ENCODE measurements at regions not wholly inside any gene's neighbourhood (a gene's known extent, or its start where the extent isn't known, plus 50 kb on each side); places are given as distances from the start of the nearest gene placed in this dataset.
"Not testable (repeated sequence)": the region's sequence is repeated elsewhere in the genome, so short reads cannot be mapped to it uniquely, and the experiment has no call there.

- DNase-seq, result no peak
These were observed 550.2 kb upstream of the MIR17HG start for GRCh38 chr13:90797335-90797734.

DNA sequence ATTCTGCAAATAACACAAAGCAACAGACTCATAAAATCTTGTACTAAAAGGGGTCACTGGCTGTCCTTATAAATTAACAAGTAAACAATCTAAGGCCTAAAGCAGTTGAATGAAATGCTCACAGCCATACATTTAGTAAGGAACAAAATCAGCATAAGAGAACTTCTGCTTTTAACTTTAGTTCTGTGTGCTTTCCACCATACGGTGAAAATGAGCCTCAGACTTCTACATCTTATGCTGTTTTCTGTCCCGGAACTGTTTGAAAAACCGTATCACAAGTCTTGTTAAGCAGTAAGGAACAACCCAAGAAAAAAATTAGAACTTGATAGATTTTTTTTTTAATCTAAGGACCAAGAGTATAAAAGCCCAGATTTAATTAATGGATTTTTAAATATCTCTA lies 549.1 kb upstream of the MIR17HG start:
- no peak for DNase-seq

- peak; percentile 5 for DNase-seq
These were observed 547.3 kb upstream of the MIR17HG start for GRCh38 chr13:90800082-90800746.

DNA sequence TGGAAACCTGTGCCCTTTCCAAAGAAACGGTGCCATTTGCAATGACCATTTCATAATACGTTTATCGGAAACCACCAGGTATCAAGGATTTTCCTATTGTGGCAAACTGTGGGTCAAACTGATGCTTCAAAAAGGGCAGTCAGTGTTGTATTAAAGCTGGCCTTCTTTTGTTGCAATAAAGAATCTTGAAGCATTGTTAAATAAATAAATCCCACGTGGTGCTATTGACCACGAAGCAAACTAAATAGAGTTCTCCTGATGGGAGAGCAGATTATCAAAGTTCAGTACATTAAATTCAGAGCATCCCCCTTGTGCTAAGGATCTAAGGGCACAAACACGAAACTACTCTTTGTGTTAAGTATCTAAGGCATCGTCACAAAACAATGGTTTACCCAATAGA lies 545.9 kb upstream of the MIR17HG start:
- DNase-seq, result no peak

- no peak for DNase-seq
These were observed 544.3 kb upstream of the MIR17HG start for GRCh38 chr13:90803210-90803609.

- no peak for DNase-seq
These were observed 541.4 kb upstream of the MIR17HG start for GRCh38 chr13:90806016-90806615.

- no peak for DNase-seq
These were observed 540.6 kb upstream of the MIR17HG start for GRCh38 chr13:90806892-90807291.

DNA sequence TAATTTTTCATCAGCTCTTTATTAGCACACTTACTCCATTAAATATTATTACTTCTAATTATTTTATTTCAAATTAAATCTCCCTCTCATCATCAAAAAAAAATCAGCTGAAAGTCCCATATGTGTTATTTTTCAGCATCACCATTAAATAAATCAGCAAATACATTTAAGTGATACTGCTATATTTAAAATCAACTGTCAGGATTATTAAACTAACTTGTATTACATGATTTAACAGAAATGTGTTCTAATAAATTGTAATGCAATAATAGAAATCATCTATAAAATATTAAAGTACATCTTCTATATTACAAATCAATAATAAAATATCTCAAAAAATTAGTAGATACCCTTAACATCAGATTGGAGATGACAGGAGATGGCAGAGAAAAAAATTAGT lies 538.6 kb upstream of the MIR17HG start:
- no peak for DNase-seq

GRCh38 chr13:90824032-90824431 lies 523.5 kb upstream of the MIR17HG start:
- no peak for DNase-seq

DNA sequence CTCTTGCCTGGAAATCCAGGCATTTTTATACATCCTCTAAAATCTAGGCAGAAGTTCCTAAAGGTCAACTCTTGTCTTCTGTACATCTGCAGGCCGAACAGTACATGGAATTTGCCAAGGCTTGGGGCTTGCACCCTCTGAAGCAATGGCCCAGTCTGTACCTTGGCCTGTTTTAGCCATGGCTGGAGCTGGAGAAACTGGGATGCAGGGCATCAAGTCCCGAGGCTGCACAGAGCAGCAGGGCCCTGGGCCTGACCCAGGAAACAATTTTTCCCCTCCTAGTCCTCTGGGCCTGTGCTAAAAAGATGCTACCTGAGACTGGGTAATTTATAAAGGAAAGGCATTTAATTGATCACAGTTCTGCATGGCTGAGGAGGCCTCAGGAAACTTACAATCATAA lies 520.8 kb upstream of the MIR17HG start:
- no peak for DNase-seq

DNA sequence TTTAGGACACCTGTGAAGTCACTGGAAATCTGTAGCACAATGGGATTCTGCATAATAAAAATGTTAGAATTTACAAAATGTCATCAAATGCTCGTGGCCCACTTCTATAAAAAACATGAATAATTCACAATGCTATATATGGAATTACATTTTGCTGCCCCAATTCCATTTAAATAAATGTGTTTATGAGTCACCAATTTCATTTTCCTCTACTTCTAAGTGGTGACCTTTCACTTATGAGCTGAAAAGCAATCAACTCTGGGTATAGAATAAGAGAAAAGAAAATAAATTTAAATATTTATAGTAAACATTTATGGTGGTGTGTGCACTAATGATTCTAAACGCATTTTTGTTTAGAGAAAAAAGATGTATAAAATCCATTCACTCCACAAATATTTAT lies 516.7 kb upstream of the MIR17HG start:
- no peak for DNase-seq

DNA sequence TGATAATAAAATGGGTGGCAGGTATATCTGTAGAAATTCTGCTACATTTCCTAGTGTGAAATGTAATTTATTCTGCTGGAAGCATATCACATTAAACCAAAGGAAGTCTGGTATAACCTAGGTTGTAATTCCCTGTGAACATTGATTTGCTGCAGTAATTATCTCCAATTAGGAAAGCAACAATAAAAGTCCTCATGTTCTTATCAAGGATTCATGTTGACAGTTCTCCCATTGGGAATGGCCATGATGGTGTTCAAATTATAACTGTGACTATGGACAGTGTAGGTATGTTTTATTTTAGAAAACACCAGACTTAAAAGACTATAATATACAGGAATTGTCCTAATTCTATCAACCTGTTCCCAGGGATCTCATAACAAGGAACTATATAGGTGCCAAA lies 513.5 kb upstream of the MIR17HG start:
- DNase-seq, result no peak

DNA sequence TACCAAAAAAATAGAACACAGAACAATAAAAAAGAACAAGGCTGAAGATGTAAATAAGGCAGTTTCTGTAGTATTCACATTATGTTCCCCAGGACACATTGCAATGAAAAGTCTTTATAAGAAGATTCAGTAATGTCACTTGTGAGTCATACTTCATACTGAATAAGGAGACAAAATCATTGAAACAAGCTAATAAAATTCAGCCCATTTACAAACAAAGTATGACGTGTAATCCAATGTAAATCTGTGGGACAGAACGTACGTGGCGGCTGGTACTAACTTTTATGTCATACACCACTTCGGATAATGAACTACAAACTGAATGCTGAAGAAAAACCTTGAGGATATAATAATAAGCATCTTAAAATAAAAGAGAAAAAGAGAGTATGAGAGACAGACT lies 512.8 kb upstream of the MIR17HG start:
- DNase-seq, result no peak

DNA sequence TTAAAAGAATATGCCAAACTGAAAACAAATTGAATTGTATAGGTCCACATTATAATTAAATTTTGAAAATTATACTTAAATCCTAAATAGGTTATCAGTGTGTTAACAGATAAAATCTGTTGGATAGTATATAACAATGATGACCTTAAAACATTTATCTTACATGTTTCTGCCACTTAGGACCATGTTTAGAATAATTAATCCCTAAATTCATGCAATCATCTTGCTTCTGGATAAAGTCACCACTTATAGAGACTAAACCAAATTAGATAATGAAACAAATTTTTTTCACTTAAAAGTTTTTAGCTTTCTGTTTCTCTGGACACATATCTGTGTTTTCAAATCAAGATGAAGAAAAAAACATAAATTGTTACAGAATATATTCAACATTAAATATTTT lies 511.7 kb upstream of the MIR17HG start:
- DNase-seq, result no peak

- no peak for DNase-seq
These were observed 509.0 kb upstream of the MIR17HG start for GRCh38 chr13:90838317-90838960.

DNA sequence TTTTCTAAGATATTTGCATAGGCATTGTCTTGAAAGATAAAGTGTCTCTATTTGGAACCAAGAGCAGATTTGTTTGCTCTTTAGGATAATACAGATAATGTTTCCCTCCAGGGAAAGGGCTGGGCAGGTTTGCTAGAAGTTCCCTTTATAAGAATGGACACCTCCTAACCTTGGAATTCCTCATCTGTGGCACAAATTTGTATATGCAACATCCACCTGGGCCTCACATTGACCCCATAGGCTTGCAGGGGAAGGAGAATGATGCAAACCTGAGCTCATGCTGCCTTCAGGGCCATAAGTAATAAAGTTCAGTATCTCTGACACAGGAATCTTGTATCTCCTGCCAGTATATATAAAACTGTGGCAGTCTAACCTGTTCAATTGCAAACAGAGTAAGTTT lies 508.4 kb upstream of the MIR17HG start:
- DNase-seq, result no peak

DNA sequence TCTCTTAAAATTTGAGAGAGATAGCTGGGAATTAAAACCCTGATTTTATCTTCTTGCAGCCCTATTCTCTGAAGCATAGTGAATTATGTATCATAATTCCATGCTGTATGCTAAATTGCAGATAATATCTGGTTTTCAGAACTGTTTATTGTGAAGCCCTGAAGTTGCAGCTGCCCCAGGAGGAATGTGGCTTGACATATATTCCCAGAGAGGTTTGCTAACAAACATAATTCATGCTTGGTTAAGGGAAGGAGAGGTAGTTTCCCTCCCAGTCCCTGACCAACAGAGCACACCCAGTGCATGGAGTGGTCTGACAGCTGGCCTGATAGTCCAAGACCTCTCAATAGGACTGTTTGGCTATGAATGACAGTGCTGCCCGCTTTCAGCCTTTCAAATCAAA lies 500.6 kb upstream of the MIR17HG start:
- DNase-seq, result no peak

- DNase-seq, result not testable (repeated sequence)
These were observed 493.8 kb upstream of the MIR17HG start for GRCh38 chr13:90853666-90854065.

DNA sequence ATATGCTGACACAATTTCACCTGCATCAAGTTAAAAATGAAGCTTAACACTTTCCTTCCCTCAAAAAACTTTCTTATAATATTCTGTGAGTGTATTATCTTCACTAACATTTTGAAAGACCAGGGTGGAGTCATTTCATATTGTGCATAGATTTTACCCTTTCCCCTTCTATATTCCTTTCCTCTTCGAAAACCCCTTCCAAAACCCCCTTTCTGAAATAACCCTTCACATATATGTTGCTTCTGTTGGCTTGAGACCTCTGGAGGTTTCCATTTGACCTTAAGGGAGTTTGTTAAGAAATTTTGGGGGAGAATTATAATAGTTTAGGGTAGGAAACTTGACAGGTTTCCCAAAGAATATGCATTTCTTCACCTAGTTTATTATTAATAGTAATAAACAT lies 489.6 kb upstream of the MIR17HG start:
- DNase-seq, result no peak

GRCh38 chr13:90866006-90866405 lies 481.5 kb upstream of the MIR17HG start:
- no peak for DNase-seq

GRCh38 chr13:90867336-90867683 lies 480.2 kb upstream of the MIR17HG start:
- peak; percentile 3 for DNase-seq

GRCh38 chr13:90868321-90868920 lies 479.1 kb upstream of the MIR17HG start:
- DNase-seq, result no peak

GRCh38 chr13:90869580-90869979 lies 477.9 kb upstream of the MIR17HG start:
- DNase-seq, result no peak

DNA sequence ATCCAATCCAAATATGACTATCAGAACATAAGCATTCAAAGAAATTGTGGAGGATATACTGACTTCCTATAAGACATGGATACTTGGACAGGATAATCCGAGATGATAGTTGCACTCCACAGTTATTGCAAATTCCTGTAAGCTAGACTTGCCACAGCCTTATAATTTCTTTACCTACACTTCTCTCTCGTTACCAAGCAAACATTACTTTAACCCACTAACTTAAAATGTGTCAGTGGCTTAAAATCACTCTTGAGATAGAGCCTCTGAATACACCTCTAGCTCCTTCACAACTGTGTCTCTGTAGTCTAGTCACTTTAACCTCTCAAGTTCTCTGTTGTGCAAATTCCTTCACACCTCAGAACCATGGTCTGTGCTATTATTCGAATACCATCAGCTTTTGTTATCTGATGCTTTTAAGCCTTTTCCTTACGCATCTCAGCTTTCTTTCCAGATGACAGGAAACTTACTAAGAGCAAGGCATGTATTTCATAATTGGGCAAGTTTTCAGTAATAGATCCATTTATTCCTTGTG lies 474.9 kb upstream of the MIR17HG start:
- DNase-seq, result no peak

Data from CD4-positive, alpha-beta T cell treated with Interleukin-10 for 1 hour (primary cell).